Neuron (in vitro differentiated cells): ENCODE measurements at regions not wholly inside any gene's neighbourhood (a gene's known extent, or its start where the extent isn't known, plus 50 kb on each side); places are given as distances from the start of the nearest gene placed in this dataset.

ENCODE experiments used
- H2AFZ ChIP-seq: one replicate; pipeline ENCODE4 v1.6.1; 2013; ENCODE audit warnings: low read depth, mild to moderate bottlenecking, inconsistent platforms, low read length, moderate library complexity
- H3K27me3 ChIP-seq: one replicate; pipeline ENCODE4 v1.6.1; 2013; ENCODE audit warnings: low read length; ENCODE audit not compliant: insufficient read depth
- H3K36me3 ChIP-seq: one replicate; pipeline ENCODE4 v1.6.1; 2013; ENCODE audit warnings: low read length; ENCODE audit not compliant: insufficient read depth
- H3K4me1 ChIP-seq: one replicate; pipeline ENCODE4 v1.6.1; 2013; ENCODE audit warnings: low read length; ENCODE audit not compliant: insufficient read depth
- H3K4me3 ChIP-seq: 2 replicates; pipeline ENCODE4 v1.5.1; 2013; ENCODE audit warnings: mild to moderate bottlenecking, low read length, moderate library complexity
- H3K9me3 ChIP-seq: one replicate; pipeline ENCODE4 v1.6.1; 2013; ENCODE audit warnings: low read length

GRCh38 chr3:84165328-84165727 is 793.5 kb upstream of the CADM2 start:
- Histone ChIP-seq H3K9me3 (peaks cover 1% of the 10 kb centered on the region), H3K27me3 (no peaks in the 10 kb centered on the region), H3K4me3 (no peak overlapping the region), H3K36me3 (no peaks in the 10 kb centered on the region), H3K4me1 (no peaks in the 10 kb centered on the region), H2AFZ (no peak overlapping the region)

DNA sequence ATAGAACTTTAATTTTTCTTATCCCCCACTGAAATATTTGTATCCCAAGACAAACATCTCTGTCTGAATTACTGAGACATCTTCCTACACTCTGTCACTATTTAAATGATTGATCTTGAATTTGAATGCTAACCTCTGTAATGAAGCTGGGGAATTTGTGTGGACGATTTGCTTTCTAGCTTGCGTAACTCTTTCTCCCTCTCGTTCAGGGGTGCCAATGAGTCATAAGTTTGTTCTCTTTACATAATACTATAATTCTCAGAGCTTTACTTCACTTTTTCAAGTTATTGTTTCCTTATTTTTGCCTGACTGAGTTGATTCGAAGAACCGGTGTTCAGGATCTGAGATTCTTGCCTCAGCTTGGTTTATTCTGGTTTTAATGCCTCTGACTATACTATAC is 783.3 kb upstream of the CADM2 start:
- Histone ChIP-seq H3K9me3 (no peaks in the 10 kb centered on the region), H3K4me3 (no peak overlapping the region), H3K36me3 (no peaks in the 10 kb centered on the region), H3K27me3 (no peaks in the 10 kb centered on the region), H2AFZ (no peak overlapping the region), H3K4me1 (no peaks in the 10 kb centered on the region)

- Histone ChIP-seq H3K4me3 (no peak overlapping the region), H3K9me3 (no peaks in the 10 kb centered on the region), H2AFZ (peak overlapping the region; percentile 54), H3K27me3 (no peaks in the 10 kb centered on the region), H3K36me3 (no peaks in the 10 kb centered on the region), H3K4me1 (no peaks in the 10 kb centered on the region)
Observed at GRCh38 chr3:84184937-84185336, 773.9 kb upstream of the CADM2 start.

GRCh38 chr3:84194029-84194428 is 764.8 kb upstream of the CADM2 start:
- Histone ChIP-seq H3K4me3 (no peak overlapping the region), H3K4me1 (no peaks in the 10 kb centered on the region), H3K27me3 (no peaks in the 10 kb centered on the region), H3K36me3 (no peaks in the 10 kb centered on the region), H2AFZ (no peak overlapping the region), H3K9me3 (no peaks in the 10 kb centered on the region)

- Histone ChIP-seq H3K4me3 (no peak overlapping the region), H3K4me1 (peaks cover 11% of the 10 kb centered on the region), H3K36me3 (no peaks in the 10 kb centered on the region), H2AFZ (no peak overlapping the region), H3K27me3 (no peaks in the 10 kb centered on the region), H3K9me3 (no peaks in the 10 kb centered on the region)
Observed at GRCh38 chr3:84209474-84209873, 749.3 kb upstream of the CADM2 start.

GRCh38 chr3:84223512-84223911 is 735.3 kb upstream of the CADM2 start:
- no peak overlapping the region for H2AFZ ChIP-seq
- no peaks in the 10 kb centered on the region for H3K4me1 ChIP-seq
- H3K36me3 ChIP-seq, result no peaks in the 10 kb centered on the region
- no peak overlapping the region for H3K4me3 ChIP-seq
- no peaks in the 10 kb centered on the region for H3K27me3 ChIP-seq
- peaks cover 3% of the 10 kb centered on the region for H3K9me3 ChIP-seq

DNA sequence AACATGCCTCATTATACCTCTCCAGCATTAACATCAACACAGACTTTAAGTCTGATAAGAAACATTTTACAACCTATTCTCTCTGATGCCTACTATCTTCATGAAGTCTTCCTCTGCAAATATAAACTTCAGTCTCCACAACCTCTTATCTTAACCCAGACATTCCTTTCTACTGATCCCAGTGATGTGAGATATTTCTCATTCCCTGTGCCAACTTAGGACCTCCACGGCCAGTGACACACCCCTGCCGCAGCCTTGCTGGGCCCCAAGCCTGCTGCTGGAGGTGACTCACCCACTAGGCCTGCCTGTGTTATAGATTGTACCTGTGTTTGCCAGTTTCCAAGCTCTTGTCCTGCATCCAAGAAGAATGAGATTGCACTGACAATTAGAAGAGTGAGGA is 734.5 kb upstream of the CADM2 start:
- no peaks in the 10 kb centered on the region for H3K36me3 ChIP-seq
- no peaks in the 10 kb centered on the region for H3K4me1 ChIP-seq
- H3K4me3 ChIP-seq, result no peak overlapping the region
- H3K27me3 ChIP-seq, result no peaks in the 10 kb centered on the region
- peaks cover 3% of the 10 kb centered on the region for H3K9me3 ChIP-seq
- no peak overlapping the region for H2AFZ ChIP-seq

DNA sequence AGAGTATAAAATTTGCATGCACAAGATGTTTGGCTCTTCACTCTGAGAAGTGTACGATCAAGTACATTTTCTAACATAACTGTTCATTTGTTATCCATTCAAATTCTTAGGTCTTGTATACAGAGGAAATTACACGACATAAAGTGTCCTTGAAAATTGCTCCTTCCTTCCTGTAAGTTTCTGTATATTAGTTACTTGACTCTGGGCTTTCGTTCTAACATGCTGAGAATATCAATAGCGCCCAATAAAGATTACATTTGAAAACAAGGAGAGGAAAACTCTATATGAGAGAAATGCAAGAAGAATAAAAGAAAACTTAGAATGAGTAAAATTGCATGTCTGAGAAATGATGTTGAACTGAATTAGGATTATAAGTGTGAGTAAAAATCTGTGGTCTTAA is 722.5 kb upstream of the CADM2 start:
- Histone ChIP-seq H3K9me3 (no peaks in the 10 kb centered on the region), H3K4me3 (no peak overlapping the region)

GRCh38 chr3:84245789-84246188 is 713.0 kb upstream of the CADM2 start:
- Histone ChIP-seq H3K36me3 (no peaks in the 10 kb centered on the region), H3K4me1 (no peaks in the 10 kb centered on the region), H3K4me3 (no peak overlapping the region), H3K9me3 (no peaks in the 10 kb centered on the region), H2AFZ (no peak overlapping the region), H3K27me3 (no peaks in the 10 kb centered on the region)

More for the DNA sequence above, 722.5 kb upstream of the CADM2 start:
- Histone ChIP-seq H3K36me3 (no peaks in the 10 kb centered on the region), H2AFZ (no peak overlapping the region), H3K27me3 (no peaks in the 10 kb centered on the region), H3K4me1 (no peaks in the 10 kb centered on the region)

DNA sequence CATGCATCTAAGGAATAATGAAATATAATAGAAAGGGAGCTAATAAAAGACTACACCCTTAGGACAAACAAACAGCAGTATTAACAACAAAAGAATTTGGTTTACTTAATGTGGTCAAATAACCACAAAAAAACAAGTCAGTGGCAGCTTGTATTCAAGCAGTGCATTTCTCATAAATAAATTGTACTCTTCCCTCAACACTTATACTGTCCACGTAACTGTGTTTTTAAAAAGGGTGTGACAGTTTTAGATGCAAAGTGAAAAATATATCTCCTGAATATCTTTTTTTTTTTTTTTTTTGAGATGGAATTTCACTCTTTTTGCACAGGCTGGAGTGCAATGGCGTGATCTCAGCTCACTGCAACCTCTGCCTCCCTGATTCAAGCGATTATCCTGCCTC is 698.2 kb upstream of the CADM2 start:
- Histone ChIP-seq H3K9me3 (no peaks in the 10 kb centered on the region), H3K4me3 (no peak overlapping the region), H3K36me3 (no peaks in the 10 kb centered on the region), H3K27me3 (no peaks in the 10 kb centered on the region), H2AFZ (no peak overlapping the region), H3K4me1 (no peaks in the 10 kb centered on the region)

DNA sequence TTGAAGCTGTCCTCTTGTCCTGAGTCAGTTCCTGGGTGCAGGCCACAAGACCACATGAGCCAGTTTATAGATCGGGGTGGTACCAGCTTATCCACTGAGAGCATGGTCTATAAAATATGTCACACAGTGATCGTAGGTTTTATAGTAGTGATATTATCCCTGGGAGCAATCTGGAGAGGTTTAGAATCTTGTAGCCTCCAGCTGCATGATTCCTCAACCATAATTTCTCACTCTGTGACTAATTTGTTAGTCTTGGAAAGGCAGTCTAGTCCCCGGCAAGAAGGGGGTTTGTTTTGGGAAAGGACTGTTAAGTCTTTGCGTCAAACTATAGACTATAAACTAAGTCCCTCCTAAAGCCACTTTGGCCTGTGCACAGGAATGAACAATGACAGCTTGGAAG is 693.0 kb upstream of the CADM2 start:
- H3K4me1 ChIP-seq, result no peaks in the 10 kb centered on the region
- no peak overlapping the region for H2AFZ ChIP-seq

GRCh38 chr3:84275532-84275931 is 683.3 kb upstream of the CADM2 start:
- H3K9me3 ChIP-seq, result no peaks in the 10 kb centered on the region
- H3K4me1 ChIP-seq, result no peaks in the 10 kb centered on the region
- no peaks in the 10 kb centered on the region for H3K27me3 ChIP-seq
- H3K36me3 ChIP-seq, result no peaks in the 10 kb centered on the region
- no peak overlapping the region for H3K4me3 ChIP-seq
- H2AFZ ChIP-seq, result no peak overlapping the region

More for the DNA sequence above, 693.0 kb upstream of the CADM2 start:
- H3K9me3 ChIP-seq, result no peaks in the 10 kb centered on the region
- H3K36me3 ChIP-seq, result no peaks in the 10 kb centered on the region
- no peaks in the 10 kb centered on the region for H3K27me3 ChIP-seq
- no peak overlapping the region for H3K4me3 ChIP-seq

DNA sequence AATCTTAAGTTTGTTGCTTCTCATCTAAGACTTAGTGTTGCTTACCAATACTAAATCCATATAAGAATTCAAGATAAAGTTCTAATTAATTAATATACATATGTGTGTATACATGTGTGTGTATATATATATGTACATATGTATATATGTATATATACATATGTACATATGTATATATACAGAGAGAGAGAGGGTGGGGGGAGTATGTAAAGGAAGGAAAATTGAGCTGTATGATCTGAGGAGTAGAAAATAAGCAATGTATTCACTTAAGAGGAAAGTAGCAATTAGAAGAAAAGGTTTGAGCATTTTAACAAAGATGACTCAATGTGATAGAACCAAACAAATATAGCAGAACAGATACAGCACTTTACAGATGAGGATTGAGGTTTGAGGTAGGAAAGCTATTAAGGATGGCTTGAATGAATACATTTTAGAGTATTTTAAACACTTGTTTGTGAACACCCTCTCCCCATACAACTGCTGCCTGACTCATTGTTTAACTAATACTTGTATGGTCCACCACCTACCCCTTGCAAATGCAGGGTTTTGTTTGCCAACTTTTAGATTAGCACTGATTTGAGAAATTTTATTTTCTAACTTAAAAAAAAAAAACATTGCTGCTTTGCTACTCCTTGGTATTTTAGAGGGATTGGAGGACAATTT is 681.1 kb upstream of the CADM2 start:
- Histone ChIP-seq H2AFZ (no peak overlapping the region), H3K4me1 (no peaks in the 10 kb centered on the region), H3K4me3 (no peak overlapping the region), H3K9me3 (no peaks in the 10 kb centered on the region), H3K27me3 (no peaks in the 10 kb centered on the region), H3K36me3 (no peaks in the 10 kb centered on the region)

- no peak overlapping the region for H3K4me3 ChIP-seq
- H3K4me1 ChIP-seq, result peaks cover 5% of the 10 kb centered on the region
- no peak overlapping the region for H2AFZ ChIP-seq
- H3K27me3 ChIP-seq, result no peaks in the 10 kb centered on the region
- H3K9me3 ChIP-seq, result no peaks in the 10 kb centered on the region
- no peaks in the 10 kb centered on the region for H3K36me3 ChIP-seq
Observed at GRCh38 chr3:84292128-84292527, 666.7 kb upstream of the CADM2 start.
